ENCODE measurements at regions not wholly inside any gene's neighbourhood (a gene's known extent, or its start where the extent isn't known, plus 50 kb on each side); places are given as distances from the start of the nearest gene placed in this dataset.

- in situ Hi-C loops (cut with HindIII; ENCODE audit: low pct_ligation_motif_present, low sequenced_read_pairs), result no loop called here
- Histone ChIP-seq H3K27ac (no peak overlapping the region), H3K36me3 (replicated peaks) (no peaks in the 10 kb centered on the region), H3K4me3 (ENCODE audit: low read depth, low read length) (no peak overlapping the region), H3K27me3 (replicated peaks) (no peaks in the 10 kb centered on the region)
- no peak for DNase-seq
- no peak for TF ChIP-seq CTCF (IDR thresholded peaks at IDR 0.05; ENCODE audit: low read depth, low read length, missing control alignments)
Measured at GRCh38 chr1:232138044-232138443, 491.9 kb downstream of the SIPA1L2 start.

- no peak for DNase-seq
- no peaks in the 10 kb centered on the region for H3K27me3 ChIP-seq (replicated peaks)
- no peak overlapping the region for H3K27ac ChIP-seq
- no peak overlapping the region for H3K4me3 ChIP-seq (ENCODE audit: low read depth, low read length)
- no peaks in the 10 kb centered on the region for H3K36me3 ChIP-seq (replicated peaks)
- in situ Hi-C loops (cut with HindIII; ENCODE audit: low pct_ligation_motif_present, low sequenced_read_pairs), result no loop called here
- no peak for TF ChIP-seq CTCF (IDR thresholded peaks at IDR 0.05; ENCODE audit: low read depth, low read length, missing control alignments)
Measured at GRCh38 chr1:232137066-232137465, 492.9 kb downstream of the SIPA1L2 start.

GRCh38 chr1:232136136-232136535, 493.8 kb downstream of the SIPA1L2 start:
- Histone ChIP-seq H3K4me3 (ENCODE audit: low read depth, low read length) (no peak overlapping the region), H3K36me3 (replicated peaks) (no peaks in the 10 kb centered on the region), H3K27me3 (replicated peaks) (no peaks in the 10 kb centered on the region), H3K27ac (no peak overlapping the region)
- in situ Hi-C loops (cut with HindIII; ENCODE audit: low pct_ligation_motif_present, low sequenced_read_pairs), result no loop called here
- DNase-seq, result no peak
- TF ChIP-seq CTCF (IDR thresholded peaks at IDR 0.05; ENCODE audit: low read depth, low read length, missing control alignments), result no peak

- DNase-seq, result no peak
- TF ChIP-seq CTCF (IDR thresholded peaks at IDR 0.05; ENCODE audit: low read depth, low read length, missing control alignments), result no peak
- Histone ChIP-seq H3K4me3 (ENCODE audit: low read depth, low read length) (no peak overlapping the region), H3K27me3 (replicated peaks) (no peaks in the 10 kb centered on the region), H3K36me3 (replicated peaks) (no peaks in the 10 kb centered on the region), H3K27ac (no peak overlapping the region)
- in situ Hi-C loops (cut with HindIII; ENCODE audit: low pct_ligation_motif_present, low sequenced_read_pairs), result no loop called here
Measured at GRCh38 chr1:232134365-232134764, 495.6 kb downstream of the SIPA1L2 start.

- no peaks in the 10 kb centered on the region for H3K27me3 ChIP-seq (replicated peaks)
- no peak overlapping the region for H3K27ac ChIP-seq
- no peak overlapping the region for H3K4me3 ChIP-seq (ENCODE audit: low read depth, low read length)
- H3K36me3 ChIP-seq (replicated peaks), result no peaks in the 10 kb centered on the region
- in situ Hi-C loops (cut with HindIII; ENCODE audit: low pct_ligation_motif_present, low sequenced_read_pairs), result no loop called here
- DNase-seq, result no peak
- TF ChIP-seq CTCF (IDR thresholded peaks at IDR 0.05; ENCODE audit: low read depth, low read length, missing control alignments), result no peak
Measured at GRCh38 chr1:232132572-232132971, 497.4 kb downstream of the SIPA1L2 start.

GRCh38 chr1:232131715-232132391, 498.1 kb downstream of the SIPA1L2 start:
- no peak overlapping the region for H3K4me3 ChIP-seq (ENCODE audit: low read depth, low read length)
- H3K27ac ChIP-seq, result no peak overlapping the region
- no peaks in the 10 kb centered on the region for H3K27me3 ChIP-seq (replicated peaks)
- no peaks in the 10 kb centered on the region for H3K36me3 ChIP-seq (replicated peaks)
- in situ Hi-C loops (cut with HindIII; ENCODE audit: low pct_ligation_motif_present, low sequenced_read_pairs), result no loop called here
- no peak for DNase-seq
- no peak for TF ChIP-seq CTCF (IDR thresholded peaks at IDR 0.05; ENCODE audit: low read depth, low read length, missing control alignments)
